Type B pancreatic cell (in vitro differentiated cells): ENCODE measurements at regions not wholly inside any gene's neighbourhood (a gene's known extent, or its start where the extent isn't known, plus 50 kb on each side); places are given as distances from the start of the nearest gene placed in this dataset.
"Not testable (repeated sequence)": the region's sequence is repeated elsewhere in the genome, so short reads cannot be mapped to it uniquely, and the experiment has no call there.

ENCODE experiments used
- DNase-seq: peaks from one replicate; pipeline ENCODE4 v3.0.0; 2021; ENCODE audit warnings: mixed read lengths; ENCODE audit not compliant: unreplicated experiment; ENCODE audit errors: extremely low spot score
- H3K27ac Mint-ChIP-seq: 2 replicates; pipeline ENCODE4 v1.8.0; 2021; ENCODE audit warnings: mild to moderate bottlenecking, mixed read lengths
- H3K27me3 Mint-ChIP-seq: 2 replicates; pipeline ENCODE4 v1.8.0; 2021; ENCODE audit warnings: mixed read lengths
- H3K36me3 Mint-ChIP-seq: 2 replicates; pipeline ENCODE4 v1.8.0; 2021; ENCODE audit warnings: mixed read lengths
- H3K4me1 Mint-ChIP-seq: one replicate; pipeline ENCODE4 v1.8.0; 2021; ENCODE audit warnings: mixed read lengths; ENCODE audit not compliant: unreplicated experiment
- H3K4me3 Mint-ChIP-seq: 2 replicates; pipeline ENCODE4 v1.8.0; 2021; ENCODE audit warnings: mild to moderate bottlenecking, mixed read lengths
- H3K9me3 Mint-ChIP-seq: 2 replicates; pipeline ENCODE4 v1.8.0; 2021; ENCODE audit warnings: mixed read lengths
- CTCF ChIP-seq: fragments of 200-600 bp; sonication (generic); conservative IDR thresholded peaks from 2 replicates; pipeline ENCODE4 v1.5.0; 2021; ENCODE audit warnings: antibody characterized with exemption, mild to moderate bottlenecking

- H3K4me1 Mint-ChIP-seq: no peaks in the 10 kb centered on the region
- H3K4me3 Mint-ChIP-seq: no peak overlapping the region
- H3K27ac Mint-ChIP-seq: no peak overlapping the region
Measured at GRCh38 chr11:22536071-22536470, 89.6 kb downstream of the FANCF start.

GRCh38 chr11:22528612-22529429, 96.8 kb downstream of the FANCF start:
- not testable (repeated sequence) for H3K4me1 Mint-ChIP-seq, H3K27me3 Mint-ChIP-seq, DNase-seq, H3K9me3 Mint-ChIP-seq, H3K27ac Mint-ChIP-seq, H3K36me3 Mint-ChIP-seq
- H3K4me3 Mint-ChIP-seq: peak overlapping the region; percentile 85

More at GRCh38 chr11:22536071-22536470, 89.6 kb downstream of the FANCF start:
- no peaks in the 10 kb centered on the region for H3K9me3 Mint-ChIP-seq
- no peak for DNase-seq
- TF ChIP-seq CTCF: no peak
- peaks cover 2% of the 10 kb centered on the region for H3K27me3 Mint-ChIP-seq
- no peaks in the 10 kb centered on the region for H3K36me3 Mint-ChIP-seq

- Mint-ChIP-seq H3K27ac (no peak overlapping the region), H3K27me3 (no peaks in the 10 kb centered on the region), H3K36me3 (no peaks in the 10 kb centered on the region), H3K4me1 (no peaks in the 10 kb centered on the region), H3K4me3 (no peak overlapping the region), H3K9me3 (no peaks in the 10 kb centered on the region)
- no peak for TF ChIP-seq CTCF
- DNase-seq: no peak
Measured at GRCh38 chr11:22522225-22522624, 103.4 kb downstream of the FANCF start.

GRCh38 chr11:22521226-22521625, 104.4 kb downstream of the FANCF start:
- DNase-seq: no peak
- no peak overlapping the region for H3K27ac Mint-ChIP-seq
- no peak for TF ChIP-seq CTCF
- no peaks in the 10 kb centered on the region for H3K4me1 Mint-ChIP-seq
- H3K36me3 Mint-ChIP-seq: no peaks in the 10 kb centered on the region
- H3K27me3 Mint-ChIP-seq: no peaks in the 10 kb centered on the region
- no peaks in the 10 kb centered on the region for H3K9me3 Mint-ChIP-seq
- no peak overlapping the region for H3K4me3 Mint-ChIP-seq

GRCh38 chr11:22520521-22520920, 105.1 kb downstream of the FANCF start:
- H3K9me3 Mint-ChIP-seq: no peaks in the 10 kb centered on the region
- H3K27ac Mint-ChIP-seq: no peak overlapping the region
- H3K4me3 Mint-ChIP-seq: no peak overlapping the region
- H3K36me3 Mint-ChIP-seq: no peaks in the 10 kb centered on the region
- no peaks in the 10 kb centered on the region for H3K27me3 Mint-ChIP-seq
- no peak for TF ChIP-seq CTCF
- H3K4me1 Mint-ChIP-seq: no peaks in the 10 kb centered on the region
- no peak for DNase-seq

- H3K27ac Mint-ChIP-seq, DNase-seq, H3K4me1 Mint-ChIP-seq, H3K27me3 Mint-ChIP-seq, H3K36me3 Mint-ChIP-seq, H3K4me3 Mint-ChIP-seq, H3K9me3 Mint-ChIP-seq: not testable (repeated sequence)
Measured at GRCh38 chr11:22518344-22518743, 107.3 kb downstream of the FANCF start.
